H1 (cell line): ENCODE measurements at regions not wholly inside any gene's neighbourhood (a gene's known extent, or its start where the extent isn't known, plus 50 kb on each side); places are given as distances from the start of the nearest gene placed in this dataset.

Experiments used
- CTCF ChIA-PET: fragments of 300-600 bp; sonication (Branson Sonifier 250); formaldehyde crosslinking; loops from one replicate; lab custom pipeline; 2021; ENCODE audit not compliant: partially characterized antibody; lab: Charles Lee
- POLR2A ChIA-PET: fragments of 300-600 bp; sonication (Branson Sonifier 250); formaldehyde crosslinking; loops from one replicate; lab custom pipeline; 2021; ENCODE audit warnings: inconsistent platforms; ENCODE audit not compliant: partially characterized antibody; lab: Charles Lee
- DNase-seq, 2 experiments: peaks; one replicate each; pipeline versions ENCODE4 v3.0.0 to v3.0.0-alpha.2; 2010 to 2022; ENCODE audit warnings: low spot score in 2 of 2, low read depth in 1 of 2, mixed read lengths in 1 of 2
- FAIRE-seq: peaks from 2 replicates; lab custom pipeline; 2011; peaks lifted over from hg19 to GRCh38; lab: Jason Lieb, UNC
- H2AFZ ChIP-seq: 2 replicates; pipeline ENCODE4 v1.8.1; 2012; ENCODE audit warnings: low read length, inconsistent platforms
- H2AK5ac ChIP-seq: 2 replicates; pipeline ENCODE4 v1.6.1; 2013; ENCODE audit warnings: low read depth, low read length
- H2BK120ac ChIP-seq: replicated peaks from 2 replicates; pipeline ENCODE3; 2013; ENCODE audit warnings: low read depth, low read length, inconsistent platforms
- H2BK12ac ChIP-seq: 2 replicates; pipeline ENCODE4 v1.6.1; 2013; ENCODE audit warnings: low read depth, low read length
- H2BK15ac ChIP-seq: 2 replicates; pipeline ENCODE4 v1.6.1; 2013; ENCODE audit warnings: low read length
- H2BK20ac ChIP-seq: 2 replicates; pipeline ENCODE4 v1.6.1; 2013; ENCODE audit warnings: low read length
- H2BK5ac ChIP-seq: 2 replicates; pipeline ENCODE4 v1.6.1; 2013; ENCODE audit warnings: low read depth, low read length
- H3K14ac ChIP-seq: 2 replicates; pipeline ENCODE4 v1.6.1; 2013; ENCODE audit warnings: inconsistent platforms; ENCODE audit not compliant: insufficient read length
- H3K18ac ChIP-seq: 2 replicates; pipeline ENCODE4 v1.6.1; 2013; ENCODE audit warnings: low read length; ENCODE audit errors: extremely low read depth
- H3K23ac ChIP-seq: 2 replicates; pipeline ENCODE4 v1.6.1; 2013; ENCODE audit warnings: inconsistent platforms; ENCODE audit not compliant: insufficient read length
- H3K23me2 ChIP-seq: 2 replicates; pipeline ENCODE4 v1.6.1; 2013; ENCODE audit warnings: low read depth, low read length
- H3K27ac ChIP-seq: 2 replicates; pipeline ENCODE4 v1.6.1; 2011; ENCODE audit warnings: low read depth, low read length, inconsistent platforms
- H3K27me3 ChIP-seq, 4 experiments: replicated peaks in 1 of 4; 1 replicate in 1 of 4; 2 replicates in 3 of 4; pipeline versions ENCODE4 v1.6.1 to v1.8.1; 2011 to 2013; ENCODE audit warnings: low read length in 3 of 4, mild to moderate bottlenecking in 3 of 4, inconsistent platforms in 2 of 4, mixed read lengths in 2 of 4, moderate library complexity in 1 of 4; ENCODE audit not compliant: control insufficient read depth in 3 of 4, insufficient read depth in 3 of 4; ENCODE audit errors: extremely low read depth in 1 of 4
- H3K36me3 ChIP-seq, 4 experiments: 2 replicates each; pipeline versions ENCODE4 v1.6.1 to v1.8.1; 2011 to 2013; ENCODE audit warnings: mild to moderate bottlenecking in 4 of 4, low read length in 3 of 4, moderate library complexity in 2 of 4, control low read depth in 1 of 4, inconsistent platforms in 1 of 4; ENCODE audit not compliant: insufficient read depth in 4 of 4, control insufficient read depth in 2 of 4
- H3K4ac ChIP-seq: replicated peaks from 2 replicates; pipeline ENCODE3; 2013; ENCODE audit warnings: low read length, low read depth, mixed read lengths, inconsistent platforms; ENCODE audit not compliant: insufficient read length
- H3K4me1 ChIP-seq, 4 experiments: replicated peaks in 1 of 4; 1 replicate in 1 of 4; 2 replicates in 3 of 4; pipeline versions ENCODE4 v1.6.1 to v1.8.1; 2011 to 2013; ENCODE audit warnings: low read length in 3 of 4, inconsistent platforms in 2 of 4, mixed read lengths in 1 of 4; ENCODE audit not compliant: insufficient read depth in 4 of 4, control insufficient read depth in 3 of 4
- H3K4me2 ChIP-seq, 2 experiments: 2 replicates each; pipeline versions ENCODE4 v1.6.1 to v1.8.1; 2011 to 2013; ENCODE audit warnings: low read depth in 2 of 2, low read length in 2 of 2, control low read depth in 1 of 2, inconsistent platforms in 1 of 2, mild to moderate bottlenecking in 1 of 2; ENCODE audit not compliant: insufficient read depth in 1 of 2
- H3K4me3 ChIP-seq, 4 experiments: fragments of 200-600, 300-600 bp in 1 of 4; sonication (generic), shearing (Covaris generic), sonication (Bioruptor Twin) in 1 of 4; 2 replicates each; pipeline versions ENCODE4 v1.5.1 to v1.8.1; 2011 to 2016; ENCODE audit warnings: low read length in 4 of 4, low read depth in 3 of 4, control low read depth in 2 of 4, inconsistent platforms in 2 of 4, mild to moderate bottlenecking in 2 of 4, mixed read lengths in 1 of 4, moderate library complexity in 1 of 4; ENCODE audit not compliant: insufficient read depth in 2 of 4; ENCODE audit errors: extremely low read depth in 1 of 4
- H3K56ac ChIP-seq: replicated peaks from 2 replicates; pipeline ENCODE3; 2013; ENCODE audit warnings: low read depth, mild to moderate bottlenecking, mixed read lengths, low read length, inconsistent platforms; ENCODE audit not compliant: insufficient read length
- H3K79me1 ChIP-seq: 2 replicates; pipeline ENCODE4 v1.6.1; 2013; ENCODE audit warnings: low read depth, low read length, control low read depth
- H3K79me2 ChIP-seq, 2 experiments: 2 replicates each; pipeline versions ENCODE4 v1.6.1 to v1.8.1; 2012 to 2013; ENCODE audit warnings: low read length in 2 of 2, mild to moderate bottlenecking in 2 of 2, inconsistent platforms in 1 of 2; ENCODE audit not compliant: insufficient read depth in 2 of 2, control insufficient read depth in 1 of 2
- H3K9ac ChIP-seq, 4 experiments: replicated peaks in 1 of 4; 1 replicate in 1 of 4; 2 replicates in 3 of 4; pipeline versions ENCODE4 v1.6.1 to v1.8.1; 2011 to 2013; ENCODE audit warnings: low read depth in 3 of 4, low read length in 3 of 4, control low read depth in 2 of 4, mild to moderate bottlenecking in 2 of 4, moderate library complexity in 2 of 4, inconsistent platforms in 1 of 4; ENCODE audit errors: extremely low read depth in 1 of 4
- H3K9me3 ChIP-seq, 2 experiments: 2 replicates each; pipeline versions ENCODE4 v1.6.1 to v1.8.1; 2012 to 2013; ENCODE audit warnings: mild to moderate bottlenecking in 2 of 2, moderate library complexity in 2 of 2, control low read depth in 1 of 2, inconsistent platforms in 1 of 2, low read depth in 1 of 2, low read length in 1 of 2, mixed read lengths in 1 of 2; ENCODE audit not compliant: insufficient read depth in 2 of 2
- H4K20me1 ChIP-seq, 2 experiments: replicated peaks in 1 of 2; 2 replicates each; pipeline versions ENCODE3 to v1.8.1; 2011 to 2013; ENCODE audit warnings: inconsistent platforms in 2 of 2, low read length in 2 of 2, mild to moderate bottlenecking in 1 of 2; ENCODE audit not compliant: insufficient read depth in 2 of 2, control insufficient read depth in 1 of 2
- H4K5ac ChIP-seq: 2 replicates; pipeline ENCODE4 v1.6.1; 2013; ENCODE audit warnings: low read length, low read depth, mixed read lengths, inconsistent platforms; ENCODE audit not compliant: insufficient read length
- H4K8ac ChIP-seq: 2 replicates; pipeline ENCODE4 v1.8.0; 2013; ENCODE audit warnings: mild to moderate bottlenecking, moderate library complexity, low read length, inconsistent platforms; ENCODE audit not compliant: insufficient read depth; ENCODE audit errors: extremely low read depth
- H4K91ac ChIP-seq: replicated peaks from 2 replicates; pipeline ENCODE3; 2013; ENCODE audit warnings: low read length, mixed read lengths, inconsistent platforms; ENCODE audit not compliant: insufficient read length
- CBX8 ChIP-seq: fragments of 300-800, 300-1000 bp; sonication (generic); IDR thresholded peaks from 2 replicates; pipeline ENCODE4 v1.7.1; 2016; ENCODE audit warnings: low read depth, low read length, borderline replicate concordance
- CREB1 ChIP-seq: IDR thresholded peaks from 2 replicates; pipeline ENCODE4 v1.6.1; 2012; ENCODE audit warnings: inconsistent platforms
- EZH2 ChIP-seq: fragments of 200-600 bp; sonication (generic); IDR thresholded peaks from 2 replicates; pipeline ENCODE4 v1.7.1; 2012; ENCODE audit warnings: low read depth, mild to moderate bottlenecking, moderate library complexity, low read length, inconsistent platforms; ENCODE audit not compliant: severe bottlenecking
- GABPA ChIP-seq: IDR thresholded peaks from 2 replicates; pipeline ENCODE4 v1.6.1; 2011; ENCODE audit warnings: mild to moderate bottlenecking, low read length, moderate library complexity, borderline replicate concordance; ENCODE audit not compliant: insufficient read depth
- KDM1A ChIP-seq: fragments of 200-600, 300-600 bp; sonication (generic); IDR thresholded peaks from 2 replicates; pipeline ENCODE4 v1.7.1; 2016; ENCODE audit warnings: mild to moderate bottlenecking, low read length, borderline replicate concordance
- MAFK ChIP-seq: IDR thresholded peaks from 2 replicates; pipeline ENCODE4 v1.6.1; 2012; ENCODE audit warnings: low read depth, mild to moderate bottlenecking, improper control_type of control experiment, low read length
- NRF1 ChIP-seq: IDR thresholded peaks from 2 replicates; pipeline ENCODE4 v1.6.1; 2011; ENCODE audit warnings: mild to moderate bottlenecking, low read depth, low read length, improper control_type of control experiment
- PHF8 ChIP-seq: fragments of 200-600 bp; sonication (generic); conservative IDR thresholded peaks from 2 replicates; pipeline ENCODE4 v1.7.1; 2012; ENCODE audit warnings: low read depth, mild to moderate bottlenecking, inconsistent platforms, low read length, moderate library complexity
- RNF2 ChIP-seq: fragments of 200-900, 300-1000 bp; sonication (generic); IDR thresholded peaks from 2 replicates; pipeline ENCODE4 v1.7.1; 2016; ENCODE audit warnings: borderline replicate concordance, low read depth, mild to moderate bottlenecking, antibody characterized with exemption, low read length; ENCODE audit not compliant: poor library complexity, severe bottlenecking; ENCODE audit errors: missing control alignments
- RXRA ChIP-seq: IDR thresholded peaks from 2 replicates; pipeline ENCODE4 v1.6.1; 2011; ENCODE audit warnings: low read depth, mild to moderate bottlenecking, low read length, moderate library complexity; ENCODE audit not compliant: insufficient read depth
- SP2 ChIP-seq: IDR thresholded peaks from 2 replicates; pipeline ENCODE4 v1.6.1; 2012; ENCODE audit warnings: mild to moderate bottlenecking, low read length, inconsistent platforms
- SRF ChIP-seq: IDR thresholded peaks from 2 replicates; pipeline ENCODE4 v1.6.1; 2011; ENCODE audit warnings: mild to moderate bottlenecking, low read depth, low read length, moderate library complexity
- SUZ12 ChIP-seq: fragments of 200-600 bp; sonication (generic); IDR thresholded peaks from 2 replicates; pipeline ENCODE4 v1.6.1; 2012; ENCODE audit warnings: mild to moderate bottlenecking, inconsistent platforms, low read length, moderate library complexity, mixed read lengths
- TAF1 ChIP-seq: IDR thresholded peaks from 2 replicates; pipeline ENCODE4 v1.6.1; 2011; ENCODE audit warnings: mild to moderate bottlenecking, low read depth, low read length
- TBP ChIP-seq: IDR thresholded peaks from 2 replicates; pipeline ENCODE4 v1.6.1; 2011; ENCODE audit warnings: low read depth, low read length, improper control_type of control experiment
- TEAD4 ChIP-seq: IDR thresholded peaks from 2 replicates; pipeline ENCODE4 v1.6.1; 2012; ENCODE audit warnings: low read depth, low read length, inconsistent platforms, mixed read lengths
- WGBS, 2 experiments: shearing (Covaris generic) in 1 of 2; methylation state at CpG; one replicate each; pipeline versions ENCODE4 v1.1.6 to v1.1.7; 2013 to 2015; ENCODE audit warnings: low lambda C conversion rate in 2 of 2, mixed read lengths in 2 of 2, inconsistent platforms in 1 of 2, low coverage in 1 of 2, missing lambda C conversion rate in 1 of 2; ENCODE audit not compliant: insufficient replicate concordance in 2 of 2, insufficient coverage in 1 of 2, insufficient read length in 1 of 2; ENCODE audit errors: extremely low coverage in 1 of 2, missing lambda C conversion rate in 1 of 2; 5-methylcytosine and 5-hydroxymethylcytosine counted together

GRCh38 chr3:144317961-144318360 is 346.3 kb downstream of the DIPK2A start:
- no peak overlapping the region for H3K27ac ChIP-seq
- no peak overlapping the region for H3K18ac ChIP-seq
- H4K91ac ChIP-seq = no peak overlapping the region
- H3K27me3 ChIP-seq = peaks cover 0 to 1% (median 0%) of the 10 kb centered on the region in 4 experiments; a peak in 1 of 7 replicates
- no peaks in the 10 kb centered on the region for H3K79me2 ChIP-seq
- no peak for FAIRE-seq
- no peak overlapping the region for H3K9ac ChIP-seq
- 95% methylated on average over 2 of the region's 2 CpGs; no CpG with 5 or more reads in 1 of the 2 experiments for WGBS, 2 experiments
- ChIA-PET CTCF (interaction anchor here (1.1 kb wide), 1 partner anchor 14 kb away, joined by 3 read pairs; no protein-coding TSS in a partner anchor), POLR2A (no interaction called here)
- no peak overlapping the region for H2BK12ac ChIP-seq
- H4K5ac ChIP-seq = no peak overlapping the region
- no peak overlapping the region for H3K4me3 ChIP-seq
- H3K9me3 ChIP-seq = no peaks in the 10 kb centered on the region
- no peaks in the 10 kb centered on the region for H3K4me1 ChIP-seq
- no peaks in the 10 kb centered on the region for H3K36me3 ChIP-seq
- no peak overlapping the region for H2BK15ac ChIP-seq
- H3K79me1 ChIP-seq = no peaks in the 10 kb centered on the region
- no peak for DNase-seq
- no peak overlapping the region for H2AFZ ChIP-seq
- H2BK120ac ChIP-seq = no peak overlapping the region
- H4K20me1 ChIP-seq = no peaks in the 10 kb centered on the region
- H3K14ac ChIP-seq = no peak overlapping the region
- H2BK5ac ChIP-seq = no peak overlapping the region
- H2BK20ac ChIP-seq = no peak overlapping the region
- no peak overlapping the region for H3K56ac ChIP-seq
- H3K4me2 ChIP-seq = no peak overlapping the region
- H3K4ac ChIP-seq = no peak overlapping the region
- no peaks in the 10 kb centered on the region for H3K23me2 ChIP-seq
- H2AK5ac ChIP-seq = no peak overlapping the region
- H3K23ac ChIP-seq = no peak overlapping the region
- H4K8ac ChIP-seq = no peak overlapping the region
- no peak for TF ChIP-seq SUZ12
- no peak for TF ChIP-seq CBX8
- TF ChIP-seq TAF1 = no peak
- TF ChIP-seq CREB1 = no peak
- TF ChIP-seq EZH2 = no peak
- no peak for TF ChIP-seq SP2
- TF ChIP-seq SRF = no peak
- TF ChIP-seq RNF2 = no peak
- no peak for TF ChIP-seq TEAD4
- no peak for TF ChIP-seq PHF8
- no peak for TF ChIP-seq MAFK
- TF ChIP-seq KDM1A = no peak
- no peak for TF ChIP-seq NRF1
- TF ChIP-seq TBP = no peak
- TF ChIP-seq GABPA = no peak
- TF ChIP-seq RXRA = no peak
